Right atrium auricular region (tissue), 2 donors: ENCODE measurements at regions not wholly inside any gene's neighbourhood (a gene's known extent, or its start where the extent isn't known, plus 50 kb on each side); places are given as distances from the start of the nearest gene placed in this dataset.
A peak's percentile ranks its signal among the peaks of the same experiment; 100 is the strongest.

Experiments
- DNase-seq: peaks from one replicate; pipeline ENCODE4 v3.0.0-alpha.2; 2019; ENCODE audit warnings: low spot score
- H3K27ac ChIP-seq, 2 donors: fragments of 200-600 bp; sonication (generic); 1 replicate in 1 of 2; 2 replicates in 1 of 2; pipeline ENCODE4 v1.5.1; 2016 to 2019
- H3K27me3 ChIP-seq, 2 donors: fragments of 200-600 bp; sonication (generic); one replicate each; pipeline versions ENCODE4 v1.5.1 to v1.6.0; 2017 to 2019
- H3K36me3 ChIP-seq: fragments of 200-600 bp; sonication (generic); one replicate; pipeline ENCODE4 v1.5.1; 2016
- H3K4me1 ChIP-seq, 2 donors: fragments of 200-600 bp; sonication (generic); one replicate each; pipeline versions ENCODE4 v1.5.1 to v1.6.0; 2017 to 2019
- H3K4me3 ChIP-seq, 2 donors: fragments of 200-600 bp; sonication (generic); 1 replicate in 1 of 2; 2 replicates in 1 of 2; pipeline ENCODE4 v1.5.1; 2017 to 2019; ENCODE audit warnings: mild to moderate bottlenecking in 1 of 2, moderate library complexity in 1 of 2
- H3K9me3 ChIP-seq, 2 donors: fragments of 200-600 bp; sonication (generic); one replicate each; pipeline ENCODE4 v1.5.1; 2019
- TF ChIP-seq, protein P1 (sequence below), 2 donors: fragments of 200-600 bp; sonication (generic); IDR thresholded peaks; one replicate each; pipeline ENCODE4 v1.5.1; 2019; ENCODE audit warnings: antibody characterized with exemption in 2 of 2

- Histone ChIP-seq H3K9me3 (no peaks in the 10 kb centered on the region), H3K36me3 (no peaks in the 10 kb centered on the region), H3K27ac (no peak overlapping the region), H3K27me3 (no peaks in the 10 kb centered on the region), H3K4me1 (peaks cover 0 to 7% of the 10 kb centered on the region in 2 donors), H3K4me3 (no peak overlapping the region)
- no peak for DNase-seq
- TF ChIP-seq, protein P1, sequence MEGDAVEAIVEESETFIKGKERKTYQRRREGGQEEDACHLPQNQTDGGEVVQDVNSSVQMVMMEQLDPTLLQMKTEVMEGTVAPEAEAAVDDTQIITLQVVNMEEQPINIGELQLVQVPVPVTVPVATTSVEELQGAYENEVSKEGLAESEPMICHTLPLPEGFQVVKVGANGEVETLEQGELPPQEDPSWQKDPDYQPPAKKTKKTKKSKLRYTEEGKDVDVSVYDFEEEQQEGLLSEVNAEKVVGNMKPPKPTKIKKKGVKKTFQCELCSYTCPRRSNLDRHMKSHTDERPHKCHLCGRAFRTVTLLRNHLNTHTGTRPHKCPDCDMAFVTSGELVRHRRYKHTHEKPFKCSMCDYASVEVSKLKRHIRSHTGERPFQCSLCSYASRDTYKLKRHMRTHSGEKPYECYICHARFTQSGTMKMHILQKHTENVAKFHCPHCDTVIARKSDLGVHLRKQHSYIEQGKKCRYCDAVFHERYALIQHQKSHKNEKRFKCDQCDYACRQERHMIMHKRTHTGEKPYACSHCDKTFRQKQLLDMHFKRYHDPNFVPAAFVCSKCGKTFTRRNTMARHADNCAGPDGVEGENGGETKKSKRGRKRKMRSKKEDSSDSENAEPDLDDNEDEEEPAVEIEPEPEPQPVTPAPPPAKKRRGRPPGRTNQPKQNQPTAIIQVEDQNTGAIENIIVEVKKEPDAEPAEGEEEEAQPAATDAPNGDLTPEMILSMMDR (IDR thresholded peaks at IDR 0.05) = no peak
These were observed 90.4 kb upstream of the HIVEP1 start for GRCh38 chr6:11921751-11922150.

GRCh38 chr6:11921017-11921438, 91.1 kb upstream of the HIVEP1 start:
- TF ChIP-seq, protein P1 (IDR thresholded peaks at IDR 0.05) = no peak
- Histone ChIP-seq H3K27me3 (no peaks in the 10 kb centered on the region), H3K4me3 (no peak overlapping the region), H3K4me1 (peaks cover 0 to 7% of the 10 kb centered on the region in 2 donors), H3K36me3 (no peaks in the 10 kb centered on the region), H3K9me3 (no peaks in the 10 kb centered on the region), H3K27ac (peak overlapping the region in 1 of 2 donors; percentile 15)
- DNase-seq = peak; percentile 83

DNA sequence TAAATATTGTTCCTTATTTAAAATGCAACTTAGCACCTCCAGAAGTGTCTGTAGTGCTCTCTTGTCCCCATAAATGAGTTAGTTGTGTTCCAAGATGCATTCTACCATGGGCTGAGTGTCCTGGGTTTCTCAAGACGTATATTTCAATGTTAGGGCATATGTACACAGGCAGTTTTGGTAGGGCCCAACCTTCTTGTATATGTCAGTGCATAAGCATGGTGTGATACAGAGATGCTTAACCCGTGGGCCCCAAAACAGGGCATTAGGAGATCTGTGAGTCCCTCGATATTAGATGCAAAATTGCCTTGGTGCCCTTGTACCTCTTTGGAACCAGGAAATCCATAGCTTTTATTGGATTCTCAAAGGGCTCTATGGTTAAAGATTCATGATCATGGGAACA, 91.5 kb upstream of the HIVEP1 start:
- Histone ChIP-seq H3K9me3 (no peaks in the 10 kb centered on the region), H3K36me3 (no peaks in the 10 kb centered on the region), H3K4me1 (peaks cover 0 to 7% of the 10 kb centered on the region in 2 donors), H3K27ac (no peak overlapping the region), H3K4me3 (no peak overlapping the region), H3K27me3 (no peaks in the 10 kb centered on the region)
- TF ChIP-seq, protein P1 (IDR thresholded peaks at IDR 0.05) = no peak
- no peak for DNase-seq

GRCh38 chr6:11919771-11920440, 92.2 kb upstream of the HIVEP1 start:
- Histone ChIP-seq H3K36me3 (no peaks in the 10 kb centered on the region), H3K4me3 (no peak overlapping the region), H3K4me1 (peaks cover 0 to 7% of the 10 kb centered on the region in 2 donors), H3K27me3 (no peaks in the 10 kb centered on the region), H3K27ac (no peak overlapping the region), H3K9me3 (no peaks in the 10 kb centered on the region)
- TF ChIP-seq, protein P1 (IDR thresholded peaks at IDR 0.05) = no peak
- DNase-seq = no peak

DNA sequence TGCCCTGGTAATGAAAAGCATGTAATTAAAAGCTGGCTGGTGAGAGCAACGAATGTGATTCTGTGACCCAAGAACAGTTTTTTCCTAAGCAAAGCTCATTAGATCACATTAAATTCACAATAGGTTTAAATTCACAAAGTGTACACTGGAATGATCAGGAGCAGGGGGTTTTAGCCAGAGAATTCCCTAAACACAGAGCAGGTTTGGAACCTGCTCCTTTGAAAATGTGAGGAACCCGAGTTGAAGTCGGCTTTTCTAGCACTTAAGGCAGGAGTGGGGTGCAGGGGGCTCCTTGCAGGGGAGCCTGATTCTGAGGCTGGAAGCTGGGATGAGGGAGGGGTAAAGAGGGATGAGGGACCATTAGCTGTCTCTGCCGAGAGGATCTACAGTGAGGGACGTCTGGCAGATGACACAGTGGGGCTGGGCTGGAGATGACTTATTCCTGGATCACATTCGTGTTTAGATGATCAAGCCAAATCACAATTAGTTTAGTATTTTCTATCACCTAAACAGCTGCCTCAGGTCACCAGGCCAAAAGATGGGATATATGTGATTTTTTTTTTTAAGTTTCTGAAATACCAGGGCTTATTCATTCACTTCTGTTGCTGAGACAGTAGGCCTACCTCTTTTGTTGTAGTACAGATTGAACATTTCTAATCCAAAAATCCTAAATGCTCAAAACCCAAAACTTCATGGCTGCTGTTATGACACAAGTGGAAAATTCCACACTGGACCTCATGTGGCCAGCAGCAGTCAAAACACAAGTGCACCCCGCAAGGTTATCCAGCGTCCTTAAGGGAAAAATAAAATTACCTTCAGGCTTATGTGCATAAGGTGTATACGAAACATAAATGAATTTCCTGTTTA, 93.1 kb upstream of the HIVEP1 start:
- H3K9me3 ChIP-seq = no peaks in the 10 kb centered on the region
- TF ChIP-seq, protein P1 (IDR thresholded peaks at IDR 0.05) = no peak
- no peaks in the 10 kb centered on the region for H3K36me3 ChIP-seq
- peak overlapping the region in 1 of 2 donors; percentile 3 for H3K27ac ChIP-seq
- H3K4me1 ChIP-seq = peaks cover 0 to 7% of the 10 kb centered on the region in 2 donors
- no peaks in the 10 kb centered on the region for H3K27me3 ChIP-seq
- H3K4me3 ChIP-seq = no peak overlapping the region
- DNase-seq = no peak
